MG63 (cell line): ENCODE measurements at regions not wholly inside any gene's neighbourhood (a gene's known extent, or its start where the extent isn't known, plus 50 kb on each side); places are given as distances from the start of the nearest gene placed in this dataset.
"Not testable (repeated sequence)": the region's sequence is repeated elsewhere in the genome, so short reads cannot be mapped to it uniquely, and the experiment has no call there.

ENCODE experiments used
- DNase-seq: peaks from one replicate; pipeline ENCODE4 v3.0.0-alpha.2; 2020
- H3K27me3 ChIP-seq: fragments of 250-450 bp; sonication (Bioruptor Pico); 2 replicates; pipeline ENCODE4 v1.5.1; 2020; ENCODE audit warnings: mild to moderate bottlenecking, moderate library complexity
- H3K36me3 ChIP-seq: fragments of 250-450 bp; sonication (Bioruptor Pico); 2 replicates; pipeline ENCODE4 v1.5.1; 2020; ENCODE audit warnings: mild to moderate bottlenecking, moderate library complexity
- H3K4me3 ChIP-seq: fragments of 250-450 bp; sonication (Bioruptor Pico); 2 replicates; pipeline ENCODE4 v1.5.1; 2020; ENCODE audit warnings: mild to moderate bottlenecking, moderate library complexity
- H3K9me3 ChIP-seq: fragments of 250-450 bp; sonication (Bioruptor Pico); 2 replicates; pipeline ENCODE4 v1.5.1; 2020; ENCODE audit warnings: mild to moderate bottlenecking, moderate library complexity

- Histone ChIP-seq H3K27me3 (no peaks in the 10 kb centered on the region), H3K4me3 (no peak overlapping the region), H3K36me3 (no peaks in the 10 kb centered on the region), H3K9me3 (no peaks in the 10 kb centered on the region; the same call in 1 of the 2 replicates)
- DNase-seq: peak; percentile 69
Measured at GRCh38 chr20:51930775-51931174, 128.5 kb upstream of the SALL4 start.

- no peak for DNase-seq
Measured at GRCh38 chr20:51928931-51929330, 126.6 kb upstream of the SALL4 start.

DNA sequence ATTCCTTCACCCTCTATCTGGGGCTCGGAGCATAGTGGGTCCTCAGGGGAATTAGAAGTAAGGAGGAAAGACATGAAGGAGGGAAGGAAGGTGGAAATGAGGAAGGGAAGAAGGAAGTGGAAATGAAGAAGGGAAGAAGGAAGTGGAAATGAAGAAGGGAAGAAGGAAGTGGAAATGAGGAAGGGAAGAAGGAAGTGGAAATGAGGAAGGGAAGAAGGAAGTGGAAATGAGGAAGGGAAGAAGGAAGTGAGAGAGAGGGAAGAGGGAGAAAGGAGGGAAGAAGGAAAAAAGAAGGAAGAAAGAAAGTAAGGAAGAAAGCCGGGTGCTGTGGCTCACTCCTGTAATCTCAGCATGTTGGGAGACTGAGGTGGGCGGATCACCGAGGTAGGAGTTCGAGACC, 125.6 kb upstream of the SALL4 start:
- H3K27me3 ChIP-seq, H3K9me3 ChIP-seq, DNase-seq, H3K4me3 ChIP-seq, H3K36me3 ChIP-seq: not testable (repeated sequence)

More at GRCh38 chr20:51928931-51929330, 126.6 kb upstream of the SALL4 start:
- no peaks in the 10 kb centered on the region for H3K27me3 ChIP-seq
- H3K36me3 ChIP-seq: no peaks in the 10 kb centered on the region
- H3K9me3 ChIP-seq: no peaks in the 10 kb centered on the region; the same call in 1 of the 2 replicates
- H3K4me3 ChIP-seq: no peak overlapping the region

DNA sequence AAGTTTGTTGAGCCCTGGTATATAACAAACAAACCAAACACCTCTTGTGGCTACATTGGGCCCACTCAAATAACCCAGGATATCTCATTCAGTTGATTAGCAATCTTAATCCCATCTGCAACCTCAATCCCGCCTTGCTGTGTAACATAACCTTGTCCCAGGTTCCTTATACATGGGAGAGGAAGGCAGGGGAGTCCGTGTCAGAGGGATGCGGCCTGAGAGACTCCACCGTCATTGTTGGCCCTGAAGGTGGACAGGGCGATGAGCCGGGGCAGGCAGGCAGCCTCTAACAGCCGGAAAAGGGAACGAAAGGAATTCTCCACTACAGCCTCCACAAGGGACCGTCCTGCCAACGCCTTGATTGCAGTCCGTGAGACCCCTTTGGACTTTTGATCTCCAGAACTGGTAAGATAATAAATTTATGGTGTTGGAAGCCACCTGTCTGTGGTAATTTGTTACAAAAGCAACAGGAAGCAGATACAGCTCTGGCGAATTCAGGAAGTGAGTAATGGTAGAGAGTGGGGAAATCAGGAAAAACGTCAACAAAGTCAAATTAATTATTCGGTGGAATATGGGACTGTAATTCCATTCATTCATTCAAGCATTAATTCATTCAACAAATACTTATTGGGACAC, 124.5 kb upstream of the SALL4 start:
- DNase-seq: no peak
- H3K4me3 ChIP-seq: no peak overlapping the region
- H3K36me3 ChIP-seq: no peaks in the 10 kb centered on the region

GRCh38 chr20:51924509-51924908, 122.2 kb upstream of the SALL4 start:
- Histone ChIP-seq H3K9me3 (no peaks in the 10 kb centered on the region), H3K27me3 (no peaks in the 10 kb centered on the region), H3K36me3 (no peaks in the 10 kb centered on the region), H3K4me3 (no peak overlapping the region)
- DNase-seq: no peak

More for the DNA sequence above, 124.5 kb upstream of the SALL4 start:
- Histone ChIP-seq H3K9me3 (no peaks in the 10 kb centered on the region; the same call in 1 of the 2 replicates), H3K27me3 (no peaks in the 10 kb centered on the region)

DNA sequence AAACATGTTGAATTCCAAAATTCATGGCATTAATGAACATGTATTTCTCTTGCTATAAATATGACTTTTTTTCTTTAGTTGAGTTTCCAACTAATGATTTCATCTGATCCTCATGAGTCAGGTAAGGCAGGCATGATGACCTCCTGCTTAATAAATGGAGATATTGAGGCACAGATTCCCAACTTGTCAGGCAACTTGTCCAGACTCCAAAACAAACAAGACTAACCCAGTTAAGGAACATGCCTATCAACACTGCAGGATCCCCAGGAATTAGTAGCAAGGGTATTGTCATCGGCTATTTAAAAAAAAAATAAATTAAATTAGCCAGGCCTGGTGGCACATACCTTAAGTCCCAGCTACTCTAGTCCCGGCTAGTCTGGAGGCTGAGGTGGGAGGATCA, 121.3 kb upstream of the SALL4 start:
- no peaks in the 10 kb centered on the region for H3K27me3 ChIP-seq
- H3K36me3 ChIP-seq: no peaks in the 10 kb centered on the region
- H3K9me3 ChIP-seq: no peaks in the 10 kb centered on the region
- H3K4me3 ChIP-seq: no peak overlapping the region
- no peak for DNase-seq

GRCh38 chr20:51922812-51923211, 120.5 kb upstream of the SALL4 start:
- not testable (repeated sequence) for H3K36me3 ChIP-seq, H3K9me3 ChIP-seq, H3K4me3 ChIP-seq, H3K27me3 ChIP-seq, DNase-seq

DNA sequence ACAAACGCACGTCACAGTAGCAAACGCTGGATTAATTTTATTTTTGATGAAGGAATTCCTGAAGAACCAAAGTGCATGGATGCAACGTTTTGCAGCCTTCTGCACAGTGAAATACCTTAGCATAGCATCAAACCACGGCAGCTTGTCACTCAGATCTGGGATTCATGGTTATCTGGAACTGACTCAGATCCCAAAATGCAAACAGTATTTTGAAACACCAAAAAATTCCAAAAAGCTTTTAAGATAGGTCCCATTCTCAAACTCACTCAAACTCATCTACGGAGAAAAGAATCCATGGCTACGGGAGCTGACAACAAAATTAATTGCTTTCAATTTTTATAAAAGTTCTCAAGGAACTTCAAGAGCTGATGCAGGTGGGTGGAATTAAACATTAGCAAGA, 116.2 kb upstream of the SALL4 start:
- Histone ChIP-seq H3K9me3 (no peaks in the 10 kb centered on the region), H3K27me3 (no peaks in the 10 kb centered on the region), H3K36me3 (no peaks in the 10 kb centered on the region), H3K4me3 (no peak overlapping the region)
- DNase-seq: no peak

GRCh38 chr20:51917886-51918535, 115.7 kb upstream of the SALL4 start:
- H3K4me3 ChIP-seq: no peak overlapping the region
- no peak for DNase-seq
- no peaks in the 10 kb centered on the region for H3K9me3 ChIP-seq
- no peaks in the 10 kb centered on the region for H3K36me3 ChIP-seq
- no peaks in the 10 kb centered on the region for H3K27me3 ChIP-seq

GRCh38 chr20:51916244-51916643, 113.9 kb upstream of the SALL4 start:
- Histone ChIP-seq H3K27me3 (no peaks in the 10 kb centered on the region), H3K9me3 (no peaks in the 10 kb centered on the region), H3K4me3 (no peak overlapping the region), H3K36me3 (no peaks in the 10 kb centered on the region)
- no peak for DNase-seq

GRCh38 chr20:51914758-51915157, 112.4 kb upstream of the SALL4 start:
- no peak for DNase-seq
- no peaks in the 10 kb centered on the region for H3K9me3 ChIP-seq
- H3K27me3 ChIP-seq: no peaks in the 10 kb centered on the region
- H3K4me3 ChIP-seq: no peak overlapping the region
- no peaks in the 10 kb centered on the region for H3K36me3 ChIP-seq

GRCh38 chr20:51910321-51911050, 108.2 kb upstream of the SALL4 start:
- H3K27me3 ChIP-seq: no peaks in the 10 kb centered on the region
- H3K4me3 ChIP-seq: no peak overlapping the region
- H3K9me3 ChIP-seq: no peaks in the 10 kb centered on the region
- DNase-seq: peak; percentile 18
- H3K36me3 ChIP-seq: no peaks in the 10 kb centered on the region

DNA sequence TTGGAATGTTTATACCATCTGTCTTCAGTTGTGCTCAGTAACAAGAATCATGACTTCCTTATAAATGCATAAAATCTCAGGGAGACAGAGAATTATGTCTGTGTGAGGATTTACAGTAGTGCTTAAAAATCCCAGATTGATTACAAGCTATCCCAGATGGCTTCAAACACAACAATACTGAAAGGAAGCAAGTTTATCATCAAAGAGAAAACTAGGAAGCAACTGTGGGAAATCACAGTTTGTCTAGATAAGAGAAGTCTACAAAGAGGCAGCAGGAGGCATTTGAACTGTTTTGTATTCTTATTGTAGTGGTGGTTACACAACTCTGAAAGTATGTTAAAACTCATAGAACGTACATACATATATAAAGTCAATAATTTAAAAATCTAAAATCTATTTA, 104.4 kb upstream of the SALL4 start:
- H3K9me3 ChIP-seq: no peaks in the 10 kb centered on the region
- DNase-seq: no peak

DNA sequence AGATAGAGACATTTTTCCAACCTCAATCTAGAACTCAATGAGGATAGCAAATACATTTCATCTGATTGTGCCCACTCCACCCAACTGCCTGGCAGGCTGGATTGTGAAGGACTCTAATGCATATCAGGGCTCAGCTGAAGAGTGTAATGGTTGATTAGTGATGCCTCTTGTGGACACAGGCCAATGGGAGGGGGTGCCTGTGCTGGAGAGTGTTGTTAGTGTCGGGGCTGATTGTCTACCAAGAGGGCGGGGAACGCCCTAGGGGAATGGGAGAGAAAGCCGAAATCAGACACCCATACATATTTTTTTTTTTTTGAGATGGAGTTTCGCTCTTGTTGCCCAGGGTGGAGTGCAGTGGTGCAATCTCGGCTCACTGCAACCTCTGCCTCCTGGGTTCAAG, 103.7 kb upstream of the SALL4 start:
- no peak for DNase-seq
- Histone ChIP-seq H3K27me3 (no peaks in the 10 kb centered on the region), H3K9me3 (no peaks in the 10 kb centered on the region), H3K4me3 (no peak overlapping the region), H3K36me3 (no peaks in the 10 kb centered on the region)

More for the DNA sequence above, 104.4 kb upstream of the SALL4 start:
- H3K27me3 ChIP-seq: no peaks in the 10 kb centered on the region
- H3K4me3 ChIP-seq: no peak overlapping the region
- H3K36me3 ChIP-seq: no peaks in the 10 kb centered on the region

GRCh38 chr20:51902933-51903332, 100.6 kb upstream of the SALL4 start:
- Histone ChIP-seq H3K4me3 (no peak overlapping the region), H3K9me3 (no peaks in the 10 kb centered on the region), H3K36me3 (no peaks in the 10 kb centered on the region), H3K27me3 (no peaks in the 10 kb centered on the region)
- no peak for DNase-seq

DNA sequence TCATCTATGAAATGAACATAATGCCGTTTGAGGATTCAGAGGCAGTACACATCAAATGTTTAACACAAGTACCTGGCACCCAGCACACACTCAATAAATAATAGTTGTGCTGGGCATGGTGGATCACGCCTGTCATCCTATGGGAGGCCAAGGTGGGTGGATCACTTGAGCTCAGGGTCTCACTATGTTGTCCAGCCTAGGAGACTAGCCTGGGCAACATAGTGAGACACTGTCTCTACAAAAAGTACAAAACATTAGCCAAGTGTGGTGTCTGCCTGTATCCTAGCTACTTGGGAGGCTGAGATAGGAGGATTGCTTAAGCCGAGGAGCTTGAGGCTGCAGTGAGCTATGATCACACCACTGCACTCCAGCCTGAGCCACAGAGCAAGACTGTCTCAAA, 98.1 kb upstream of the SALL4 start:
- no peaks in the 10 kb centered on the region for H3K27me3 ChIP-seq

GRCh38 chr20:51899674-51900073, 97.4 kb upstream of the SALL4 start:
- Histone ChIP-seq H3K9me3 (no peaks in the 10 kb centered on the region), H3K4me3 (no peak overlapping the region), H3K36me3 (no peaks in the 10 kb centered on the region), H3K27me3 (no peaks in the 10 kb centered on the region)
- DNase-seq: no peak

More for the DNA sequence above, 98.1 kb upstream of the SALL4 start:
- no peak for DNase-seq
- Histone ChIP-seq H3K9me3 (no peaks in the 10 kb centered on the region), H3K36me3 (no peaks in the 10 kb centered on the region), H3K4me3 (no peak overlapping the region)

GRCh38 chr20:51898788-51899187, 96.5 kb upstream of the SALL4 start:
- H3K9me3 ChIP-seq: no peaks in the 10 kb centered on the region
- no peak for DNase-seq
- H3K4me3 ChIP-seq: no peak overlapping the region
- no peaks in the 10 kb centered on the region for H3K27me3 ChIP-seq
- no peaks in the 10 kb centered on the region for H3K36me3 ChIP-seq
